B cell (primary cell): ENCODE measurements at regions not wholly inside any gene's neighbourhood (a gene's known extent, or its start where the extent isn't known, plus 50 kb on each side); places are given as distances from the start of the nearest gene placed in this dataset.
"Not testable (repeated sequence)": the region's sequence is repeated elsewhere in the genome, so short reads cannot be mapped to it uniquely, and the experiment has no call there.

Experiments
- ATAC-seq: fragments of 200-7000 bp; cut with Tn5 transposase; one replicate; pipeline ENCODE4 v1.10.0; 2021; ENCODE audit warnings: low read depth, mild to moderate bottlenecking, moderate number of reproducible peaks, moderate library complexity
- CTCF ChIA-PET: fragments of 350-600 bp; sonication (Branson Sonifier 250); formaldehyde crosslinking; loops from one replicate; lab custom pipeline; 2021; ENCODE audit warnings: antibody characterized with exemption, inconsistent platforms; lab: Charles Lee
- POLR2A ChIA-PET: fragments of 350-600 bp; sonication (Branson Sonifier 250); formaldehyde crosslinking; loops from one replicate; lab custom pipeline; 2021; ENCODE audit warnings: antibody characterized with exemption; lab: Charles Lee
- DNase-seq: peaks from one replicate; pipeline ENCODE4 v3.0.0; 2013
- H2AFZ ChIP-seq: 2 replicates; pipeline ENCODE4 v1.6.1; 2012; ENCODE audit warnings: mild to moderate bottlenecking, low read depth, low read length; ENCODE audit not compliant: insufficient read depth, poor library complexity, severe bottlenecking
- H3K27ac ChIP-seq, 2 donors: 1 replicate in 1 of 2; 2 replicates in 1 of 2; pipeline ENCODE4 v1.5.1; 2012 to 2013; ENCODE audit warnings: low read length in 2 of 2, mild to moderate bottlenecking in 2 of 2, moderate library complexity in 1 of 2
- H3K27me3 ChIP-seq, 4 experiments: fragments of 200-600 bp in 1 of 4; sonication (generic) in 1 of 4; replicated peaks in 1 of 4; 1 replicate in 2 of 4; 2 replicates in 2 of 4; pipeline versions ENCODE4 v1.6.1 to v1.7.0; 2013 to 2016; ENCODE audit warnings: low read length in 3 of 4, mild to moderate bottlenecking in 2 of 4, mixed read lengths in 1 of 4, moderate library complexity in 1 of 4; ENCODE audit not compliant: insufficient read depth in 4 of 4, control insufficient read depth in 3 of 4; ENCODE audit errors: control extremely low read depth in 1 of 4
- H3K36me3 ChIP-seq, 2 experiments: replicated peaks in 1 of 2; 1 replicate in 1 of 2; 2 replicates in 1 of 2; pipeline versions ENCODE4 v1.6.1 to v1.7.1; 2013; ENCODE audit warnings: low read length in 1 of 2; ENCODE audit not compliant: insufficient read depth in 2 of 2, control insufficient read depth in 1 of 2; ENCODE audit errors: control extremely low read depth in 1 of 2, extremely low read depth in 1 of 2
- H3K4me1 ChIP-seq, 2 donors: fragments of 200-600 bp in 1 of 2; sonication (generic) in 1 of 2; 1 replicate in 1 of 2; 2 replicates in 1 of 2; pipeline versions ENCODE4 v1.5.1 to v1.6.1; 2013 to 2017; ENCODE audit warnings: low read length in 2 of 2; ENCODE audit not compliant: control insufficient read depth in 2 of 2, insufficient read depth in 2 of 2
- H3K4me2 ChIP-seq: replicated peaks from 2 replicates; pipeline ENCODE3; 2012; ENCODE audit warnings: mild to moderate bottlenecking, low read depth, low read length; ENCODE audit not compliant: poor library complexity, severe bottlenecking
- H3K4me3 ChIP-seq, 5 experiments: fragments of 200-600 bp in 1 of 5; sonication (generic) in 1 of 5; 1 replicate in 3 of 5; 2 replicates in 2 of 5; pipeline versions ENCODE4 v1.5.1 to v1.7.0; 2011 to 2016; ENCODE audit warnings: low read length in 4 of 5, mild to moderate bottlenecking in 4 of 5, low read depth in 2 of 5, control low read depth in 1 of 5, moderate library complexity in 1 of 5; ENCODE audit not compliant: insufficient read depth in 1 of 5; ENCODE audit errors: control extremely low read depth in 1 of 5, extremely low read depth in 1 of 5
- H3K79me2 ChIP-seq: fragments of 200-600 bp; sonication (generic); one replicate; pipeline ENCODE4 v1.6.0; 2016; ENCODE audit warnings: low read length; ENCODE audit not compliant: control insufficient read depth, insufficient read depth
- H3K9ac ChIP-seq: fragments of 200-600 bp; sonication (generic); 2 replicates; pipeline ENCODE4 v1.6.1; 2017; ENCODE audit warnings: mild to moderate bottlenecking, low read length, moderate library complexity
- H3K9me3 ChIP-seq, 3 donors: one replicate each; pipeline versions ENCODE4 v1.6.1 to v1.7.1; 2013; ENCODE audit warnings: low read length in 2 of 3; ENCODE audit not compliant: control insufficient read depth in 2 of 3, insufficient read depth in 1 of 3; ENCODE audit errors: control extremely low read depth in 1 of 3
- H4K20me1 ChIP-seq: 2 replicates; pipeline ENCODE4 v1.6.0; 2012; ENCODE audit warnings: mild to moderate bottlenecking, low read length; ENCODE audit not compliant: insufficient read depth, control insufficient read depth, poor library complexity, severe bottlenecking
- H3K27ac Mint-ChIP-seq: one replicate; pipeline ENCODE4 v1.8.0; 2021; ENCODE audit warnings: mixed read lengths
- H3K27me3 Mint-ChIP-seq: one replicate; pipeline ENCODE4 v1.8.0; 2021; ENCODE audit warnings: mixed read lengths
- H3K4me1 Mint-ChIP-seq: one replicate; pipeline ENCODE4 v1.8.0; 2021; ENCODE audit warnings: mixed read lengths
- H3K4me3 Mint-ChIP-seq: one replicate; pipeline ENCODE4 v1.8.0; 2021; ENCODE audit warnings: mixed read lengths
- H3K9me3 Mint-ChIP-seq: one replicate; pipeline ENCODE4 v1.8.0; 2022; ENCODE audit warnings: mixed read lengths; ENCODE audit not compliant: insufficient read depth
- CTCF ChIP-seq: fragments of 200-600 bp; IDR thresholded peaks from one replicate; pipeline ENCODE4 v1.8.0; 2022; ENCODE audit warnings: antibody characterized with exemption, mild to moderate bottlenecking
- EZH2 ChIP-seq: IDR thresholded peaks from 2 replicates; pipeline ENCODE4 v1.6.1; 2012; ENCODE audit warnings: borderline replicate concordance, low read depth, mild to moderate bottlenecking, moderate library complexity, low read length; ENCODE audit not compliant: insufficient read depth, poor library complexity, severe bottlenecking
- WGBS: methylation state at CpG from one replicate; pipeline ENCODE4 v1.1.5; 2013; ENCODE audit warnings: missing lambda C conversion rate; ENCODE audit not compliant: insufficient coverage; 5-methylcytosine and 5-hydroxymethylcytosine counted together
- intact Hi-C: fragments of 100-400 bp; cut with micrococcal nuclease; formaldehyde crosslinking; loops from one replicate; pipeline ENCODE4 v1.10.0; 2022

- intact Hi-C loops: no loop called here
- Histone ChIP-seq H3K36me3 (no peaks in the 10 kb centered on the region), H3K9ac (no peak overlapping the region), H3K27me3 (no peaks in the 10 kb centered on the region), H4K20me1 (no peaks in the 10 kb centered on the region), H3K79me2 (no peaks in the 10 kb centered on the region), H3K27ac (no peak overlapping the region), H3K9me3 (no peaks in the 10 kb centered on the region), H2AFZ (no peak overlapping the region), H3K4me2 (no peak overlapping the region), H3K4me1 (no peaks in the 10 kb centered on the region), H3K4me3 (no peak overlapping the region)
- ChIA-PET CTCF (no interaction called here), POLR2A (no interaction called here)
- H3K27me3 Mint-ChIP-seq: no peaks in the 10 kb centered on the region
- no peaks in the 10 kb centered on the region for H3K9me3 Mint-ChIP-seq
- no peaks in the 10 kb centered on the region for H3K4me1 Mint-ChIP-seq
- H3K4me3 Mint-ChIP-seq: no peak overlapping the region
- no peak overlapping the region for H3K27ac Mint-ChIP-seq
- no peak for TF ChIP-seq CTCF
- DNase-seq: no peak
- 92% methylated on average over 4 of the region's 6 CpGs for WGBS
- no peak for ATAC-seq
These were observed 581.2 kb upstream of the SLC8A1 start for GRCh38 chr2:41033127-41033526.

- Histone ChIP-seq H3K4me2 (no peak overlapping the region), H3K27ac (no peak overlapping the region), H3K27me3 (no peaks in the 10 kb centered on the region), H4K20me1 (no peaks in the 10 kb centered on the region), H3K36me3 (no peaks in the 10 kb centered on the region), H3K4me3 (no peak overlapping the region), H3K9me3 (no peaks in the 10 kb centered on the region), H3K79me2 (no peaks in the 10 kb centered on the region), H2AFZ (no peak overlapping the region), H3K9ac (no peak overlapping the region), H3K4me1 (no peaks in the 10 kb centered on the region)
- no peaks in the 10 kb centered on the region for H3K4me1 Mint-ChIP-seq
- no peak overlapping the region for H3K27ac Mint-ChIP-seq
- intact Hi-C loops: no loop called here
- DNase-seq (no peak), ATAC-seq (no peak)
- no peaks in the 10 kb centered on the region for H3K27me3 Mint-ChIP-seq
- POLR2A ChIA-PET: no interaction called here
- TF ChIP-seq EZH2 (no peak), CTCF (no peak)
- H3K9me3 Mint-ChIP-seq: no peaks in the 10 kb centered on the region
- CTCF ChIA-PET: no interaction called here
- H3K4me3 Mint-ChIP-seq: no peak overlapping the region
These were observed 586.5 kb upstream of the SLC8A1 start for GRCh38 chr2:41038408-41038807.

- H3K9me3 Mint-ChIP-seq, H3K27me3 ChIP-seq, H3K27ac ChIP-seq, H3K4me3 Mint-ChIP-seq, H3K36me3 ChIP-seq, H2AFZ ChIP-seq, H3K4me3 ChIP-seq, H3K27me3 Mint-ChIP-seq, H3K9ac ChIP-seq, ATAC-seq, H3K27ac Mint-ChIP-seq, POLR2A ChIA-PET, H3K4me1 ChIP-seq, intact Hi-C loops, DNase-seq, H3K4me2 ChIP-seq, H3K9me3 ChIP-seq, H3K4me1 Mint-ChIP-seq, CTCF ChIA-PET, H4K20me1 ChIP-seq, H3K79me2 ChIP-seq: not testable (repeated sequence)
- WGBS: 93% methylated on average over 8 of the region's 10 CpGs
These were observed 587.9 kb upstream of the SLC8A1 start for GRCh38 chr2:41039750-41040149.
